ENCODE measurements at regions not wholly inside any gene's neighbourhood (a gene's known extent, or its start where the extent isn't known, plus 50 kb on each side); places are given as distances from the start of the nearest gene placed in this dataset.

DNA sequence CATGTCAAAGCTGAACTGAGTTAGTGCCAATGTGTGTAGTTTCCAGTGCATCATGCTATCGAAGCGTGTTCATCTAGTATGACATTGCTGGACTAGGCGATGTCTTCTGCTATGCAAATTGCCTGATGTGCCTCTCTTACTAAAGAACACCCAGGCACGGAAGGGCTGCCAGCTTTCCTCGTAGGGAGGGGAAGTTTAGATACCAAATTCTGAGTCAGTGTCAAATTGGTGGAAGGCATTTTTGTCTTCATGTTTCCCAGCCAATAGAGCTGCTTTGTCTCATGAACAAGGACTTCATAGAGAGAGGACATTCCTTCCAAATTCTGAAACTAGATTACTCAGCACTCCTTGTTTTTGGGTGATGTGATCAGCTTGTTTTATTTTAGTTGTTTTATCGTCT lies 320.1 kb downstream of the BTBD3 start:
- TF ChIP-seq, protein P1, sequence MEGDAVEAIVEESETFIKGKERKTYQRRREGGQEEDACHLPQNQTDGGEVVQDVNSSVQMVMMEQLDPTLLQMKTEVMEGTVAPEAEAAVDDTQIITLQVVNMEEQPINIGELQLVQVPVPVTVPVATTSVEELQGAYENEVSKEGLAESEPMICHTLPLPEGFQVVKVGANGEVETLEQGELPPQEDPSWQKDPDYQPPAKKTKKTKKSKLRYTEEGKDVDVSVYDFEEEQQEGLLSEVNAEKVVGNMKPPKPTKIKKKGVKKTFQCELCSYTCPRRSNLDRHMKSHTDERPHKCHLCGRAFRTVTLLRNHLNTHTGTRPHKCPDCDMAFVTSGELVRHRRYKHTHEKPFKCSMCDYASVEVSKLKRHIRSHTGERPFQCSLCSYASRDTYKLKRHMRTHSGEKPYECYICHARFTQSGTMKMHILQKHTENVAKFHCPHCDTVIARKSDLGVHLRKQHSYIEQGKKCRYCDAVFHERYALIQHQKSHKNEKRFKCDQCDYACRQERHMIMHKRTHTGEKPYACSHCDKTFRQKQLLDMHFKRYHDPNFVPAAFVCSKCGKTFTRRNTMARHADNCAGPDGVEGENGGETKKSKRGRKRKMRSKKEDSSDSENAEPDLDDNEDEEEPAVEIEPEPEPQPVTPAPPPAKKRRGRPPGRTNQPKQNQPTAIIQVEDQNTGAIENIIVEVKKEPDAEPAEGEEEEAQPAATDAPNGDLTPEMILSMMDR (IDR thresholded peaks at IDR 0.05): no peak
- TF ChIP-seq POLR2A (IDR thresholded peaks at IDR 0.05): no peak
